ENCODE measurements at regions not wholly inside any gene's neighbourhood (a gene's known extent, or its start where the extent isn't known, plus 50 kb on each side); places are given as distances from the start of the nearest gene placed in this dataset.

- POLR2A ChIA-PET: no interaction called here
- H3K27me3 ChIP-seq (ENCODE audit: control insufficient read depth, insufficient read depth, low read length): peaks cover 39% of the 10 kb centered on the region
- BruUV-seq (replicated peaks): no TSS peak
- ATAC-seq: peak; percentile 42; the same call in 1 of the 2 replicates
- no peak overlapping the region for H3K27ac ChIP-seq (ENCODE audit: low read length)
- in situ Hi-C loops (cut with HindIII; ENCODE audit: low pct_unique_long_range_greater_than_20kb, low sequenced_read_pairs): no loop called here
- H3K36me3 ChIP-seq (ENCODE audit: control insufficient read depth, insufficient read depth, low read length): no peaks in the 10 kb centered on the region
- no peak overlapping the region for H3K4me3 ChIP-seq (ENCODE audit: low read depth in 2 of 2, low read length in 2 of 2)
- intact Hi-C loops (cut with micrococcal nuclease; ENCODE audit: unreplicated experiment): no loop called here
- no peaks in the 10 kb centered on the region for H3K9me3 ChIP-seq (ENCODE audit: control insufficient read depth, insufficient read depth, low read depth, low read length)
- CTCF ChIA-PET: no interaction called here
- no peaks in the 10 kb centered on the region for H3K4me1 ChIP-seq (ENCODE audit: control insufficient read depth, insufficient read depth, low read length)
- TF ChIP-seq SIN3A (IDR thresholded peaks at IDR 0.05; ENCODE audit: borderline replicate concordance, insufficient read depth, low read depth, low read length): no peak
- TF ChIP-seq REST (IDR thresholded peaks at IDR 0.05; ENCODE audit: insufficient read depth in 1 of 2, low read depth in 2 of 2, low read length in 1 of 2): no peak
- no peak for TF ChIP-seq POLR2AphosphoS5 (IDR thresholded peaks at IDR 0.05; ENCODE audit: low read depth, low read length)
- TF ChIP-seq TCF7L2 (IDR thresholded peaks at IDR 0.05; ENCODE audit: low read depth, low read length): no peak
- TF ChIP-seq CTCF (IDR thresholded peaks at IDR 0.05): no peak
- no peak for DNase-seq (ENCODE audit: low read depth, low spot score)
These were observed 127.3 kb upstream of the ROPN1 start for GRCh38 chr3:124119056-124119716.

- POLR2A ChIA-PET: no interaction called here
- in situ Hi-C loops (cut with HindIII; ENCODE audit: low pct_unique_long_range_greater_than_20kb, low sequenced_read_pairs) (no loop called here), intact Hi-C loops (cut with micrococcal nuclease; ENCODE audit: unreplicated experiment) (no loop called here)
- Histone ChIP-seq H3K36me3 (ENCODE audit: control insufficient read depth, insufficient read depth, low read length) (no peaks in the 10 kb centered on the region), H3K27me3 (ENCODE audit: control insufficient read depth, insufficient read depth, low read length) (peaks cover 56% of the 10 kb centered on the region), H3K27ac (ENCODE audit: low read length) (no peak overlapping the region), H3K4me1 (ENCODE audit: control insufficient read depth, insufficient read depth, low read length) (no peaks in the 10 kb centered on the region), H3K9me3 (ENCODE audit: control insufficient read depth, insufficient read depth, low read depth, low read length) (no peaks in the 10 kb centered on the region), H3K4me3 (ENCODE audit: low read depth in 2 of 2, low read length in 2 of 2) (no peak overlapping the region)
- CTCF ChIA-PET: no interaction called here
- DNase-seq (ENCODE audit: low read depth, low spot score) (no peak), ATAC-seq (no peak)
- no TSS peak for BruUV-seq (replicated peaks)
- no peak for TF ChIP-seq CTCF (IDR thresholded peaks at IDR 0.05)
- no peak for TF ChIP-seq TCF7L2 (IDR thresholded peaks at IDR 0.05; ENCODE audit: low read depth, low read length)
- TF ChIP-seq SIN3A (IDR thresholded peaks at IDR 0.05; ENCODE audit: borderline replicate concordance, insufficient read depth, low read depth, low read length): no peak
- TF ChIP-seq POLR2AphosphoS5 (IDR thresholded peaks at IDR 0.05; ENCODE audit: low read depth, low read length): no peak
- TF ChIP-seq REST (IDR thresholded peaks at IDR 0.05; ENCODE audit: insufficient read depth in 1 of 2, low read depth in 2 of 2, low read length in 1 of 2): no peak
These were observed 129.7 kb upstream of the ROPN1 start for GRCh38 chr3:124121379-124122312.
